HepG2 (cell line): ENCODE measurements at regions not wholly inside any gene's neighbourhood (a gene's known extent, or its start where the extent isn't known, plus 50 kb on each side); places are given as distances from the start of the nearest gene placed in this dataset.

Experiments
- ATAC-seq: fragments of 200-7000 bp; cut with Tn5 transposase; 3 replicates; pipeline ENCODE4 v1.9.1; 2020; ENCODE audit warnings: mild to moderate bottlenecking, moderate library complexity
- BruUV-seq: library from RNA; stranded (reverse); fragments of 400-500 nt; replicated peaks from 2 replicates; lab custom pipeline; 2021; lab: Mats Ljungman, UMichigan
- CTCF ChIA-PET: fragments of 300-600 bp; formaldehyde crosslinking; extraction: SDS; loops from one replicate; lab custom pipeline; 2021; ENCODE audit warnings: low total read pairs, inconsistent platforms, low intra/inter-chr PET ratio; lab: Yijun Ruan, JAX
- POLR2A ChIA-PET: fragments of 350-600 bp; sonication (Branson Sonifier 250); formaldehyde crosslinking; loops from one replicate; lab custom pipeline; 2020; ENCODE audit warnings: antibody characterized with exemption, inconsistent platforms; lab: Yijun Ruan, JAX
- DNase-seq: peaks from one replicate; pipeline ENCODE4 v3.0.0-alpha.2; 2015; ENCODE audit warnings: low spot score
- FAIRE-seq: peaks from 3 replicates; lab custom pipeline; 2011; peaks lifted over from hg19 to GRCh38; lab: Jason Lieb, UNC
- H2AFZ ChIP-seq: one replicate; pipeline ENCODE4 v1.6.1; 2011; ENCODE audit warnings: low read length, inconsistent platforms
- H3K27ac ChIP-seq: fragments of 300-600 bp; 3 replicates; pipeline ENCODE4 v1.8.0; 2011; ENCODE audit warnings: mixed run types, mild to moderate bottlenecking, mixed read lengths, low read length, inconsistent platforms; ENCODE audit not compliant: insufficient read depth; ENCODE audit errors: extremely low read length
- H3K27me3 ChIP-seq, 2 experiments: fragments of 200-600 bp in 1 of 2; 2 replicates in 1 of 2; 3 replicates in 1 of 2; pipeline versions ENCODE4 v1.6.0 to v1.8.0; 2011; ENCODE audit warnings: low read length in 2 of 2, mild to moderate bottlenecking in 2 of 2, moderate library complexity in 2 of 2, inconsistent platforms in 1 of 2; ENCODE audit not compliant: insufficient read depth in 2 of 2, control insufficient read depth in 1 of 2
- H3K36me3 ChIP-seq, 2 experiments: fragments of 200-600 bp in 1 of 2; replicated peaks in 1 of 2; 2 replicates in 1 of 2; 3 replicates in 1 of 2; pipeline versions ENCODE4 v1.5.1 to v1.8.0; 2011; ENCODE audit warnings: low read length in 2 of 2, inconsistent platforms in 1 of 2; ENCODE audit not compliant: insufficient read depth in 2 of 2, control insufficient read depth in 1 of 2
- H3K4me1 ChIP-seq: 2 replicates; pipeline ENCODE4 v1.5.1; 2012; ENCODE audit warnings: low read length, inconsistent platforms; ENCODE audit not compliant: insufficient read depth
- H3K4me2 ChIP-seq: 2 replicates; pipeline ENCODE4 v1.6.0; 2011; ENCODE audit warnings: low read depth, low read length, inconsistent platforms
- H3K4me3 ChIP-seq, 3 experiments: fragments of 200-600 bp in 1 of 3; sonication (generic), shearing (Covaris generic) in 1 of 3; replicated peaks in 1 of 3; 2 replicates each; pipeline ENCODE4 v1.5.1; 2011 to 2016; ENCODE audit warnings: low read length in 3 of 3, inconsistent platforms in 2 of 3, low read depth in 2 of 3, mild to moderate bottlenecking in 2 of 3, control low read depth in 1 of 3, mixed read lengths in 1 of 3; ENCODE audit not compliant: insufficient read depth in 1 of 3
- H3K79me2 ChIP-seq: one replicate; pipeline ENCODE4 v1.6.1; 2011; ENCODE audit warnings: low read length, inconsistent platforms; ENCODE audit not compliant: insufficient read depth
- H3K9ac ChIP-seq: 2 replicates; pipeline ENCODE4 v1.6.0; 2011; ENCODE audit warnings: mild to moderate bottlenecking, low read depth, low read length, inconsistent platforms; ENCODE audit not compliant: insufficient read depth
- H3K9me3 ChIP-seq: 2 replicates; pipeline ENCODE4 v1.5.1; 2012; ENCODE audit warnings: mild to moderate bottlenecking, low read length
- H4K20me1 ChIP-seq: 2 replicates; pipeline ENCODE4 v1.6.0; 2011; ENCODE audit warnings: inconsistent platforms, mild to moderate bottlenecking, low read length, moderate library complexity; ENCODE audit not compliant: insufficient read depth
- HMGXB3 ChIP-seq: sonication (generic); formaldehyde crosslinking; IDR thresholded peaks from 2 replicates; pipeline ENCODE4 v1.4.0; 2020; ENCODE audit warnings: missing genetic modification reagents, borderline replicate concordance
- MTF2 ChIP-seq: sonication (generic); formaldehyde crosslinking; IDR thresholded peaks from 2 replicates; pipeline ENCODE4 v1.5.0; 2020; ENCODE audit warnings: missing genetic modification reagents, borderline replicate concordance
- NKX3-1 ChIP-seq: sonication (generic); formaldehyde crosslinking; IDR thresholded peaks from 2 replicates; pipeline ENCODE4 v1.5.0; 2020; ENCODE audit warnings: missing genetic modification reagents
- SKI ChIP-seq: fragments of 450-650 bp; IDR thresholded peaks from one replicate; pipeline ENCODE4 v1.6.1; 2018; ENCODE audit warnings: mild to moderate bottlenecking; ENCODE audit not compliant: partially characterized antibody
- SOX6 ChIP-seq, 2 experiments: fragments of 450-650 bp in 1 of 2; sonication (generic) in 1 of 2; formaldehyde crosslinking in 1 of 2; IDR thresholded peaks; 2 replicates each; pipeline versions ENCODE4 v1.4.0 to v1.6.1; 2017 to 2020; ENCODE audit warnings: antibody characterized with exemption in 1 of 2, mild to moderate bottlenecking in 1 of 2, missing genetic modification reagents in 1 of 2
- SRSF1 ChIP-seq: fragments of 200-400 bp; formaldehyde crosslinking; optimal IDR thresholded peaks from 2 replicates; pipeline ENCODE3; 2017; ENCODE audit warnings: mild to moderate bottlenecking, low read depth, low read length, moderate library complexity
- ZHX1 ChIP-seq: sonication (generic); formaldehyde crosslinking; IDR thresholded peaks from 2 replicates; pipeline ENCODE4 v1.8.1; 2022; ENCODE audit warnings: low read depth, mild to moderate bottlenecking, missing genetic modification reagents
- ZNF235 ChIP-seq: sonication (generic); formaldehyde crosslinking; IDR thresholded peaks from 2 replicates; pipeline ENCODE4 v1.8.1; 2023; ENCODE audit warnings: mild to moderate bottlenecking, missing genetic modification reagents, borderline replicate concordance
- ZNF343 ChIP-seq: sonication (generic); formaldehyde crosslinking; IDR thresholded peaks from 2 replicates; pipeline ENCODE4 v1.4.0; 2020; ENCODE audit warnings: mild to moderate bottlenecking, missing genetic modification reagents
- ZNF674 ChIP-seq: sonication (generic); formaldehyde crosslinking; IDR thresholded peaks from 2 replicates; pipeline ENCODE4 v1.5.0; 2020; ENCODE audit warnings: low read depth, mild to moderate bottlenecking, missing genetic modification reagents
- WGBS: methylation state at CpG from one replicate; pipeline ENCODE4 v1.1.6; 2017; ENCODE audit warnings: low lambda C conversion rate; 5-methylcytosine and 5-hydroxymethylcytosine counted together
- in situ Hi-C: cut with HindIII; loops from 2 replicates; pipeline ENCODE4 v1.10.0; 2017; ENCODE audit warnings: low pct_unique_long_range_greater_than_20kb; ENCODE audit not compliant: extremely low pct_ligation_motif_present
- intact Hi-C: fragments of 100-400 bp; cut with micrococcal nuclease; formaldehyde crosslinking; loops from one replicate; pipeline ENCODE4 v1.10.0; 2022; ENCODE audit not compliant: unreplicated experiment

- Histone ChIP-seq H3K9ac (no peak overlapping the region), H3K4me2 (no peak overlapping the region), H3K79me2 (no peaks in the 10 kb centered on the region), H3K4me1 (no peaks in the 10 kb centered on the region), H4K20me1 (no peaks in the 10 kb centered on the region), H3K27me3 (no peaks in the 10 kb centered on the region; a peak in 1 of 5 replicates), H3K9me3 (no peaks in the 10 kb centered on the region), H3K4me3 (no peak overlapping the region), H3K36me3 (no peaks in the 10 kb centered on the region), H3K27ac (no peak overlapping the region), H2AFZ (no peak overlapping the region)
- no TSS peak for BruUV-seq
- FAIRE-seq (no peak), ATAC-seq (no peak), DNase-seq (no peak)
- in situ Hi-C loops (no loop called here), intact Hi-C loops (no loop called here)
- TF ChIP-seq SOX6 (IDR thresholded peaks at IDR 0.05) (no peak), SOX6 (CRISPR knock-in tag; IDR thresholded peaks at IDR 0.05) (no peak), NKX3-1 (CRISPR knock-in tag) (no peak), SKI (no peak), ZNF674 (no peak)
- WGBS, result 94% methylated on average over 3 of the region's 3 CpGs
- ChIA-PET CTCF (no interaction called here), POLR2A (no interaction called here)
Observed at GRCh38 chr14:71607056-71607455, 325.2 kb upstream of the RGS6 start.

- Histone ChIP-seq H2AFZ (no peak overlapping the region), H3K36me3 (no peaks in the 10 kb centered on the region), H3K4me2 (no peak overlapping the region), H3K4me3 (no peak overlapping the region), H3K4me1 (no peaks in the 10 kb centered on the region), H3K9me3 (no peaks in the 10 kb centered on the region), H3K27me3 (no peaks in the 10 kb centered on the region), H3K27ac (no peak overlapping the region), H3K79me2 (no peaks in the 10 kb centered on the region), H3K9ac (no peak overlapping the region), H4K20me1 (no peaks in the 10 kb centered on the region)
- no peak for FAIRE-seq
- DNase-seq, result no peak
- intact Hi-C loops, result no loop called here
- no peak for TF ChIP-seq SRSF1
- TF ChIP-seq ZNF235, result no peak
- TF ChIP-seq HMGXB3 (CRISPR knock-in tag), result no peak
- TF ChIP-seq ZHX1 (CRISPR knock-in tag), result no peak
- TF ChIP-seq ZNF343, result no peak
- TF ChIP-seq MTF2 (CRISPR knock-in tag), result no peak
- POLR2A ChIA-PET, result no interaction called here
- CTCF ChIA-PET, result no interaction called here
- no TSS peak for BruUV-seq
- in situ Hi-C loops, result no loop called here
- ATAC-seq, result no peak
Observed at GRCh38 chr14:71610149-71610548, 322.1 kb upstream of the RGS6 start.
